ENCODE measurements at regions not wholly inside any gene's neighbourhood (a gene's known extent, or its start where the extent isn't known, plus 50 kb on each side); places are given as distances from the start of the nearest gene placed in this dataset.

DNA sequence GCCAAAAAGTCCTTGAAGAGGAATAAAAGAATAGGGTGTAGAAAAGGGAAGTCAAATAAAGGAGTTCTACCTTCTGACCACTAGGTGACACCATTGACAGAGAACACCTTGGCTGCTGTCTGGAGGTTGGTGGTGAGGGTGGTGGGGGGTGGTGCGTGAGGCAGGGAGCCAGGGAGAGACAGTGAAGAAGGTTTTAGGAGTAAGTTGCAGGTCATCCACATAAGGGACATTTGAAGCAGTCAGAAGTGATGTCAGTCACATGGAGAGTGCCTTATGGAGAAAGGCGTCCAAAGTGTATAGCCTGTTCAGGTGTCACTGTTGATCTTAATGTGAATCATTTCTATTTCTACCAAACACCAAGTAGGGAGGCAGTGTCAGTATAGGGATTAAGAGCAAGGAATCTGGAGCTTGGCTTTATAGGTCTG, 279.3 kb upstream of the DDHD1 start:
- Histone ChIP-seq H3K9me1 (ENCODE audit: control insufficient read depth, extremely low read depth, insufficient read depth, low read length) (no peaks in the 10 kb centered on the region), H3K27ac (ENCODE audit: control insufficient read depth, insufficient read depth, low read length) (no peak overlapping the region), H3K4me3 (ENCODE audit: control insufficient read depth in 2 of 3, extremely low read depth in 1 of 3, insufficient read depth in 2 of 3, low read depth in 1 of 3, low read length in 3 of 3) (no peak overlapping the region), H2AFZ (ENCODE audit: control insufficient read depth, low read length) (no peak overlapping the region), H4K20me1 (ENCODE audit: control insufficient read depth, extremely low read depth, insufficient read depth, low read length) (no peaks in the 10 kb centered on the region), H3K9ac (ENCODE audit: control insufficient read depth, extremely low read depth, insufficient read depth, low read length) (no peak overlapping the region), H3K4me1 (ENCODE audit: control insufficient read depth, extremely low read depth, insufficient read depth, low read length) (no peaks in the 10 kb centered on the region), H3K79me2 (ENCODE audit: control insufficient read depth, insufficient read depth, low read length) (no peaks in the 10 kb centered on the region), H3K36me3 (ENCODE audit: control insufficient read depth in 2 of 2, extremely low read depth in 1 of 2, insufficient read depth in 2 of 2, low read length in 2 of 2) (no peaks in the 10 kb centered on the region), H3K9me3 (ENCODE audit: control insufficient read depth, low read depth, low read length) (no peaks in the 10 kb centered on the region), H3K4me2 (ENCODE audit: control insufficient read depth, extremely low read depth, insufficient read depth, low read depth, low read length) (no peak overlapping the region), H3K27me3 (ENCODE audit: control insufficient read depth, extremely low read depth, insufficient read depth, low read length) (peaks cover 3% of the 10 kb centered on the region)
- no peak for TF ChIP-seq EZH2 (IDR thresholded peaks at IDR 0.05; ENCODE audit: low read length)
- TF ChIP-seq, protein P1, sequence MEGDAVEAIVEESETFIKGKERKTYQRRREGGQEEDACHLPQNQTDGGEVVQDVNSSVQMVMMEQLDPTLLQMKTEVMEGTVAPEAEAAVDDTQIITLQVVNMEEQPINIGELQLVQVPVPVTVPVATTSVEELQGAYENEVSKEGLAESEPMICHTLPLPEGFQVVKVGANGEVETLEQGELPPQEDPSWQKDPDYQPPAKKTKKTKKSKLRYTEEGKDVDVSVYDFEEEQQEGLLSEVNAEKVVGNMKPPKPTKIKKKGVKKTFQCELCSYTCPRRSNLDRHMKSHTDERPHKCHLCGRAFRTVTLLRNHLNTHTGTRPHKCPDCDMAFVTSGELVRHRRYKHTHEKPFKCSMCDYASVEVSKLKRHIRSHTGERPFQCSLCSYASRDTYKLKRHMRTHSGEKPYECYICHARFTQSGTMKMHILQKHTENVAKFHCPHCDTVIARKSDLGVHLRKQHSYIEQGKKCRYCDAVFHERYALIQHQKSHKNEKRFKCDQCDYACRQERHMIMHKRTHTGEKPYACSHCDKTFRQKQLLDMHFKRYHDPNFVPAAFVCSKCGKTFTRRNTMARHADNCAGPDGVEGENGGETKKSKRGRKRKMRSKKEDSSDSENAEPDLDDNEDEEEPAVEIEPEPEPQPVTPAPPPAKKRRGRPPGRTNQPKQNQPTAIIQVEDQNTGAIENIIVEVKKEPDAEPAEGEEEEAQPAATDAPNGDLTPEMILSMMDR (optimal IDR thresholded peaks at IDR 0.05 in 1 of 3, IDR thresholded peaks at IDR 0.05 in 1 of 3, conservative IDR thresholded peaks at IDR 0.05 in 1 of 3; ENCODE audit: extremely low read depth in 1 of 3, insufficient read depth in 2 of 3, low read length in 3 of 3), result peak; percentile 80 to 84 (median 80)
- dilution Hi-C loops (cut with MboI; ENCODE audit: extremely low pct_ligation_motif_present, low sequenced_read_pairs), result no loop called here
- DNase-seq (ENCODE audit: low read depth, low spot score) (no peak), FAIRE-seq (peak; percentile 26)

GRCh38 chr14:53430870-53431269, 277.7 kb upstream of the DDHD1 start:
- H2AFZ ChIP-seq (ENCODE audit: control insufficient read depth, low read length), result no peak overlapping the region
- no peaks in the 10 kb centered on the region for H3K9me1 ChIP-seq (ENCODE audit: control insufficient read depth, extremely low read depth, insufficient read depth, low read length)
- TF ChIP-seq, protein P1 (optimal IDR thresholded peaks at IDR 0.05 in 1 of 3, IDR thresholded peaks at IDR 0.05 in 1 of 3, conservative IDR thresholded peaks at IDR 0.05 in 1 of 3; ENCODE audit: extremely low read depth in 1 of 3, insufficient read depth in 2 of 3, low read length in 3 of 3), result no peak
- TF ChIP-seq EZH2 (IDR thresholded peaks at IDR 0.05; ENCODE audit: low read length), result no peak
- no peaks in the 10 kb centered on the region for H3K9me3 ChIP-seq (ENCODE audit: control insufficient read depth, low read depth, low read length)
- DNase-seq (ENCODE audit: low read depth, low spot score) (no peak), FAIRE-seq (no peak)
- no peaks in the 10 kb centered on the region for H3K4me1 ChIP-seq (ENCODE audit: control insufficient read depth, extremely low read depth, insufficient read depth, low read length)
- H4K20me1 ChIP-seq (ENCODE audit: control insufficient read depth, extremely low read depth, insufficient read depth, low read length), result no peaks in the 10 kb centered on the region
- no peak overlapping the region for H3K4me3 ChIP-seq (ENCODE audit: control insufficient read depth in 2 of 3, extremely low read depth in 1 of 3, insufficient read depth in 2 of 3, low read depth in 1 of 3, low read length in 3 of 3)
- no peaks in the 10 kb centered on the region for H3K36me3 ChIP-seq (ENCODE audit: control insufficient read depth in 2 of 2, extremely low read depth in 1 of 2, insufficient read depth in 2 of 2, low read length in 2 of 2)
- peaks cover 3% of the 10 kb centered on the region for H3K27me3 ChIP-seq (ENCODE audit: control insufficient read depth, extremely low read depth, insufficient read depth, low read length)
- no peak overlapping the region for H3K4me2 ChIP-seq (ENCODE audit: control insufficient read depth, extremely low read depth, insufficient read depth, low read depth, low read length)
- H3K9ac ChIP-seq (ENCODE audit: control insufficient read depth, extremely low read depth, insufficient read depth, low read length), result no peak overlapping the region
- no peak overlapping the region for H3K27ac ChIP-seq (ENCODE audit: control insufficient read depth, insufficient read depth, low read length)
- H3K79me2 ChIP-seq (ENCODE audit: control insufficient read depth, insufficient read depth, low read length), result no peaks in the 10 kb centered on the region
- dilution Hi-C loops (cut with MboI; ENCODE audit: extremely low pct_ligation_motif_present, low sequenced_read_pairs), result no loop called here

Data from keratinocyte (primary cell).